WTC11 (cell line): ENCODE measurements at regions not wholly inside any gene's neighbourhood (a gene's known extent, or its start where the extent isn't known, plus 50 kb on each side); places are given as distances from the start of the nearest gene placed in this dataset.

Experiments used
- ATAC-seq: fragments of 200-7000 bp; cut with Tn5 transposase; 2 replicates; pipeline ENCODE4 v1.10.0; 2021; ENCODE audit warnings: mild to moderate bottlenecking, moderate library complexity
- CTCF ChIA-PET: fragments of 300-600 bp; sonication (Branson Sonifier 250); formaldehyde crosslinking; loops from one replicate; lab custom pipeline; 2021; ENCODE audit warnings: antibody characterized with exemption; lab: Charles Lee
- POLR2A ChIA-PET: fragments of 350-600 bp; sonication (Branson Sonifier 250); formaldehyde crosslinking; loops from one replicate; lab custom pipeline; 2021; ENCODE audit warnings: antibody characterized with exemption; lab: Charles Lee
- DNase-seq: peaks from one replicate; pipeline ENCODE4 v3.0.0; 2021; ENCODE audit warnings: low spot score
- H3K27ac Mint-ChIP-seq: 2 replicates; pipeline ENCODE4 v1.8.0; 2021; ENCODE audit warnings: mixed read lengths
- H3K27me3 Mint-ChIP-seq: 2 replicates; pipeline ENCODE4 v1.8.0; 2021; ENCODE audit warnings: low read depth, mild to moderate bottlenecking, moderate library complexity, mixed read lengths
- H3K36me3 Mint-ChIP-seq: 2 replicates; pipeline ENCODE4 v1.8.0; 2021; ENCODE audit warnings: mixed read lengths
- H3K4me1 Mint-ChIP-seq: 2 replicates; pipeline ENCODE4 v1.8.0; 2022; ENCODE audit warnings: mixed read lengths
- H3K4me3 Mint-ChIP-seq: 2 replicates; pipeline ENCODE4 v1.8.0; 2021; ENCODE audit warnings: mild to moderate bottlenecking, moderate library complexity, mixed read lengths
- H3K9me3 Mint-ChIP-seq: 2 replicates; pipeline ENCODE4 v1.8.0; 2021; ENCODE audit warnings: mixed read lengths
- ATF1 ChIP-seq: sonication (generic); formaldehyde crosslinking; IDR thresholded peaks from 2 replicates; pipeline ENCODE4 v1.8.1; 2023; ENCODE audit warnings: mild to moderate bottlenecking, moderate library complexity, missing genetic modification reagents
- ESRRA ChIP-seq: sonication (generic); formaldehyde crosslinking; IDR thresholded peaks from 2 replicates; pipeline ENCODE4 v1.8.1; 2022; ENCODE audit warnings: mild to moderate bottlenecking, missing genetic modification reagents, borderline replicate concordance
- FOXJ3 ChIP-seq: sonication (generic); formaldehyde crosslinking; IDR thresholded peaks from 2 replicates; pipeline ENCODE4 v1.9.0; 2021; ENCODE audit warnings: missing genetic modification reagents, mild to moderate bottlenecking, borderline replicate concordance
- MXD4 ChIP-seq: fragments of 250-450 bp; sonication (Bioruptor Pico); IDR thresholded peaks from 2 replicates; pipeline ENCODE4 v1.8.0; 2021; ENCODE audit warnings: mild to moderate bottlenecking, moderate library complexity, borderline replicate concordance
- NFYB ChIP-seq: sonication (generic); formaldehyde crosslinking; conservative IDR thresholded peaks from 2 replicates; pipeline ENCODE4 v1.8.0; 2022; ENCODE audit warnings: low read depth, missing genetic modification reagents
- NR2C2 ChIP-seq: sonication (generic); formaldehyde crosslinking; IDR thresholded peaks from 2 replicates; pipeline ENCODE4 v1.8.0; 2022; ENCODE audit warnings: mild to moderate bottlenecking, missing genetic modification reagents
- NR3C1 ChIP-seq: sonication (generic); formaldehyde crosslinking; conservative IDR thresholded peaks from 2 replicates; pipeline ENCODE4 v1.8.1; 2023; ENCODE audit warnings: low read depth, mild to moderate bottlenecking, missing genetic modification reagents
- OVOL2 ChIP-seq: fragments of 250-450 bp; sonication (Bioruptor Pico); IDR thresholded peaks from 2 replicates; pipeline ENCODE4 v1.9.0; 2021; ENCODE audit warnings: mild to moderate bottlenecking, borderline replicate concordance
- RELA ChIP-seq: sonication (generic); formaldehyde crosslinking; IDR thresholded peaks from 2 replicates; pipeline ENCODE4 v1.8.1; 2022; ENCODE audit warnings: missing genetic modification reagents, mild to moderate bottlenecking, borderline replicate concordance
- SMAD3 ChIP-seq: sonication (generic); formaldehyde crosslinking; IDR thresholded peaks from 2 replicates; pipeline ENCODE4 v1.8.0; 2022; ENCODE audit warnings: missing genetic modification reagents, mild to moderate bottlenecking, borderline replicate concordance
- TP53 ChIP-seq: sonication (generic); formaldehyde crosslinking; IDR thresholded peaks from 2 replicates; pipeline ENCODE4 v1.8.1; 2023; ENCODE audit warnings: mild to moderate bottlenecking, missing genetic modification reagents
- ZBTB21 ChIP-seq: sonication (generic); formaldehyde crosslinking; IDR thresholded peaks from 2 replicates; pipeline ENCODE4 v1.8.1; 2023; ENCODE audit warnings: mild to moderate bottlenecking, missing genetic modification reagents, borderline replicate concordance
- ZNF121 ChIP-seq: sonication (generic); formaldehyde crosslinking; IDR thresholded peaks from 2 replicates; pipeline ENCODE4 v1.8.0; 2023; ENCODE audit warnings: missing genetic modification reagents
- ZNF219 ChIP-seq: sonication (generic); formaldehyde crosslinking; IDR thresholded peaks from 2 replicates; pipeline ENCODE4 v1.8.0; 2023; ENCODE audit warnings: missing genetic modification reagents, mild to moderate bottlenecking, borderline replicate concordance
- ZNF263 ChIP-seq: sonication (generic); formaldehyde crosslinking; IDR thresholded peaks from 2 replicates; pipeline ENCODE4 v1.8.1; 2022; ENCODE audit warnings: low read depth, mild to moderate bottlenecking, moderate library complexity, missing genetic modification reagents
- ZNF317 ChIP-seq: sonication (generic); formaldehyde crosslinking; IDR thresholded peaks from 2 replicates; pipeline ENCODE4 v1.8.1; 2023; ENCODE audit warnings: low read depth, mild to moderate bottlenecking, moderate library complexity, missing genetic modification reagents, borderline replicate concordance
- ZNF396 ChIP-seq: fragments of 250-450 bp; sonication (Bioruptor Pico); IDR thresholded peaks from 2 replicates; pipeline ENCODE4 v1.8.0; 2021; ENCODE audit warnings: mild to moderate bottlenecking, moderate library complexity, borderline replicate concordance
- ZNF671 ChIP-seq: fragments of 250-450 bp; sonication (Bioruptor Pico); IDR thresholded peaks from 2 replicates; pipeline ENCODE4 v1.8.0; 2021; ENCODE audit warnings: mild to moderate bottlenecking
- TF ChIP-seq, protein P1 (sequence below): sonication (generic); formaldehyde crosslinking; IDR thresholded peaks from 2 replicates; pipeline ENCODE4 v1.8.1; 2022; ENCODE audit warnings: low read depth, mild to moderate bottlenecking, moderate library complexity, missing genetic modification reagents, borderline replicate concordance
- TF ChIP-seq, protein P2 (sequence below): sonication (generic); formaldehyde crosslinking; IDR thresholded peaks from 2 replicates; pipeline ENCODE4 v1.8.1; 2023; ENCODE audit warnings: mild to moderate bottlenecking, missing genetic modification reagents, moderate library complexity
- TF ChIP-seq, protein P3 (sequence below): fragments of 250-450 bp; sonication (Bioruptor Pico); IDR thresholded peaks from 2 replicates; pipeline ENCODE4 v2.1.2; 2022; ENCODE audit warnings: mild to moderate bottlenecking, moderate library complexity
- TF ChIP-seq, protein P4 (sequence below): sonication (generic); formaldehyde crosslinking; IDR thresholded peaks from 2 replicates; pipeline ENCODE4 v1.8.0; 2022; ENCODE audit warnings: mild to moderate bottlenecking, missing genetic modification reagents
- TF ChIP-seq, protein P5 (sequence below): sonication (generic); formaldehyde crosslinking; IDR thresholded peaks from 2 replicates; pipeline ENCODE4 v1.8.0; 2023; ENCODE audit warnings: missing genetic modification reagents, mild to moderate bottlenecking, borderline replicate concordance

DNA sequence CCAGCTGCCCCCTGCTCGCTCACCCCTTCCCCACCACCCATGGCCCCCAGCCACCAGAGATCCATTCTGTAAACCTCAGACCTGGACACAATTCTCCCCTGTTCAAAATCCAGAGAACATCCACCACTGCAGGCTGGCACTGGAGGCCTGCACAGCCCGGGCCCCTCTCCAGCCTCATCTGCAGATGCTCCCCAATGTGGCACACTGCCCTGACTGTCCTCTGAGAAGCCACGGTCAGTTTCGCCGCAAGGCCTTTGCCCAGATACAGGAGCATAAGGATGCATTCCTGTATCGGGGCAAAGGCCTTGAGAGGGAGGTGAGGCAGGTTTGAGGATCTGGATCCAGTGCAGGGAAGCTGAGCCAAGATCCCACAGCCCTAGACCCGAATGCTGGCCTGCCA lies 175.4 kb upstream of the LINGO1 start (continued):
- TF ChIP-seq ZBTB21 (CRISPR knock-in tag), result no peak
- TF ChIP-seq ZNF396 (CRISPR knock-in tag), result no peak
- no peak for TF ChIP-seq SMAD3
- TF ChIP-seq TP53 (CRISPR knock-in tag), result no peak
- no peak for TF ChIP-seq ZNF671 (CRISPR knock-in tag)
- TF ChIP-seq ZNF121 (CRISPR knock-in tag), result no peak
- TF ChIP-seq OVOL2 (CRISPR knock-in tag), result no peak

DNA sequence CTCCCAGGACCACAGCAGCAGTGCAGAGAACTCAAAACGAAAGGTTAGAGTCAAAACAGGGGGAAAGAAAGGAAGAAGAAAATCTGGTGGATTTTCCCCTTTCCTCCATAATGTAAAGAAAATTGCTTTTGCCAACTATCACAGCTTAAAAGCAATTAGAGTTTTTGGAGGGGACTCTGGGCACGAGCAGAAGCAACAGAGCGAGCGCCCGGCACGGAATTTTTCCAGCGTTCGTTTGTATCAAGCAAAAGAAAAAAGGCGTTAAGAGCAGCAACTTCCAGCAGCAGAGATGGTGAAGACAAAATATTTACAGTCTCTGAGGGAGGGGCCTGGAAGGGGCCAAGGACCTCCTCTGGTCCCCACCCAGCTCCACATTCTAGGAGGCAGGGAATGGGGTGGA lies 174.9 kb upstream of the LINGO1 start:
- ChIA-PET CTCF (interaction anchor here (1.3 to 2.2 kb wide), 4 partner anchors 11 to 153 kb away, joined by 3 to 11 read pairs (median 4); no protein-coding TSS in a partner anchor), POLR2A (no interaction called here)
- H3K4me1 Mint-ChIP-seq, result peaks cover 43% of the 10 kb centered on the region
- no peaks in the 10 kb centered on the region for H3K9me3 Mint-ChIP-seq
- no peaks in the 10 kb centered on the region for H3K36me3 Mint-ChIP-seq
- no peak for ATAC-seq
- no peaks in the 10 kb centered on the region for H3K27me3 Mint-ChIP-seq
- DNase-seq, result no peak
- no peak overlapping the region for H3K27ac Mint-ChIP-seq
- no peak overlapping the region for H3K4me3 Mint-ChIP-seq
- TF ChIP-seq, protein P1, sequence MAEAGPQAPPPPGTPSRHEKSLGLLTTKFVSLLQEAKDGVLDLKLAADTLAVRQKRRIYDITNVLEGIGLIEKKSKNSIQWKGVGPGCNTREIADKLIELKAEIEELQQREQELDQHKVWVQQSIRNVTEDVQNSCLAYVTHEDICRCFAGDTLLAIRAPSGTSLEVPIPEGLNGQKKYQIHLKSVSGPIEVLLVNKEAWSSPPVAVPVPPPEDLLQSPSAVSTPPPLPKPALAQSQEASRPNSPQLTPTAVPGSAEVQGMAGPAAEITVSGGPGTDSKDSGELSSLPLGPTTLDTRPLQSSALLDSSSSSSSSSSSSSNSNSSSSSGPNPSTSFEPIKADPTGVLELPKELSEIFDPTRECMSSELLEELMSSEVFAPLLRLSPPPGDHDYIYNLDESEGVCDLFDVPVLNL, result no peak
- TF ChIP-seq, protein P2, sequence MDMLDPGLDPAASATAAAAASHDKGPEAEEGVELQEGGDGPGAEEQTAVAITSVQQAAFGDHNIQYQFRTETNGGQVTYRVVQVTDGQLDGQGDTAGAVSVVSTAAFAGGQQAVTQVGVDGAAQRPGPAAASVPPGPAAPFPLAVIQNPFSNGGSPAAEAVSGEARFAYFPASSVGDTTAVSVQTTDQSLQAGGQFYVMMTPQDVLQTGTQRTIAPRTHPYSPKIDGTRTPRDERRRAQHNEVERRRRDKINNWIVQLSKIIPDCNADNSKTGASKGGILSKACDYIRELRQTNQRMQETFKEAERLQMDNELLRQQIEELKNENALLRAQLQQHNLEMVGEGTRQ (CRISPR knock-in tag), result no peak
- no peak for TF ChIP-seq ZNF121 (CRISPR knock-in tag)
- no peak for TF ChIP-seq FOXJ3 (CRISPR knock-in tag)
- no peak for TF ChIP-seq NR2C2 (CRISPR knock-in tag)
- no peak for TF ChIP-seq ZNF263
- no peak for TF ChIP-seq ESRRA (CRISPR knock-in tag)
- TF ChIP-seq RELA (CRISPR knock-in tag), result no peak
- no peak for TF ChIP-seq NFYB (CRISPR knock-in tag)
- no peak for TF ChIP-seq NR3C1 (CRISPR knock-in tag)
- no peak for TF ChIP-seq ZNF219 (CRISPR knock-in tag)
- TF ChIP-seq, protein P3, sequence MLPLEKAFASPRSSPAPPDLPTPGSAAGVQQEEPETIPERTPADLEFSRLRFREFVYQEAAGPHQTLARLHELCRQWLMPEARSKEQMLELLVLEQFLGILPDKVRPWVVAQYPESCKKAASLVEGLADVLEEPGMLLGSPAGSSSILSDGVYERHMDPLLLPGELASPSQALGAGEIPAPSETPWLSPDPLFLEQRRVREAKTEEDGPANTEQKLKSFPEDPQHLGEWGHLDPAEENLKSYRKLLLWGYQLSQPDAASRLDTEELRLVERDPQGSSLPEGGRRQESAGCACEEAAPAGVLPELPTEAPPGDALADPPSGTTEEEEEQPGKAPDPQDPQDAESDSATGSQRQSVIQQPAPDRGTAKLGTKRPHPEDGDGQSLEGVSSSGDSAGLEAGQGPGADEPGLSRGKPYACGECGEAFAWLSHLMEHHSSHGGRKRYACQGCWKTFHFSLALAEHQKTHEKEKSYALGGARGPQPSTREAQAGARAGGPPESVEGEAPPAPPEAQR (CRISPR knock-in tag), result no peak
- TF ChIP-seq MXD4 (CRISPR knock-in tag), result no peak
- TF ChIP-seq, protein P4, sequence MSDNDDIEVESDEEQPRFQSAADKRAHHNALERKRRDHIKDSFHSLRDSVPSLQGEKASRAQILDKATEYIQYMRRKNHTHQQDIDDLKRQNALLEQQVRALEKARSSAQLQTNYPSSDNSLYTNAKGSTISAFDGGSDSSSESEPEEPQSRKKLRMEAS (CRISPR knock-in tag), result no peak
- TF ChIP-seq, protein P5, sequence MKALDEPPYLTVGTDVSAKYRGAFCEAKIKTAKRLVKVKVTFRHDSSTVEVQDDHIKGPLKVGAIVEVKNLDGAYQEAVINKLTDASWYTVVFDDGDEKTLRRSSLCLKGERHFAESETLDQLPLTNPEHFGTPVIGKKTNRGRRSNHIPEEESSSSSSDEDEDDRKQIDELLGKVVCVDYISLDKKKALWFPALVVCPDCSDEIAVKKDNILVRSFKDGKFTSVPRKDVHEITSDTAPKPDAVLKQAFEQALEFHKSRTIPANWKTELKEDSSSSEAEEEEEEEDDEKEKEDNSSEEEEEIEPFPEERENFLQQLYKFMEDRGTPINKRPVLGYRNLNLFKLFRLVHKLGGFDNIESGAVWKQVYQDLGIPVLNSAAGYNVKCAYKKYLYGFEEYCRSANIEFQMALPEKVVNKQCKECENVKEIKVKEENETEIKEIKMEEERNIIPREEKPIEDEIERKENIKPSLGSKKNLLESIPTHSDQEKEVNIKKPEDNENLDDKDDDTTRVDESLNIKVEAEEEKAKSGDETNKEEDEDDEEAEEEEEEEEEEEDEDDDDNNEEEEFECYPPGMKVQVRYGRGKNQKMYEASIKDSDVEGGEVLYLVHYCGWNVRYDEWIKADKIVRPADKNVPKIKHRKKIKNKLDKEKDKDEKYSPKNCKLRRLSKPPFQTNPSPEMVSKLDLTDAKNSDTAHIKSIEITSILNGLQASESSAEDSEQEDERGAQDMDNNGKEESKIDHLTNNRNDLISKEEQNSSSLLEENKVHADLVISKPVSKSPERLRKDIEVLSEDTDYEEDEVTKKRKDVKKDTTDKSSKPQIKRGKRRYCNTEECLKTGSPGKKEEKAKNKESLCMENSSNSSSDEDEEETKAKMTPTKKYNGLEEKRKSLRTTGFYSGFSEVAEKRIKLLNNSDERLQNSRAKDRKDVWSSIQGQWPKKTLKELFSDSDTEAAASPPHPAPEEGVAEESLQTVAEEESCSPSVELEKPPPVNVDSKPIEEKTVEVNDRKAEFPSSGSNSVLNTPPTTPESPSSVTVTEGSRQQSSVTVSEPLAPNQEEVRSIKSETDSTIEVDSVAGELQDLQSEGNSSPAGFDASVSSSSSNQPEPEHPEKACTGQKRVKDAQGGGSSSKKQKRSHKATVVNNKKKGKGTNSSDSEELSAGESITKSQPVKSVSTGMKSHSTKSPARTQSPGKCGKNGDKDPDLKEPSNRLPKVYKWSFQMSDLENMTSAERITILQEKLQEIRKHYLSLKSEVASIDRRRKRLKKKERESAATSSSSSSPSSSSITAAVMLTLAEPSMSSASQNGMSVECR (CRISPR knock-in tag), result no peak
- TF ChIP-seq ZNF317, result no peak
- TF ChIP-seq ATF1 (CRISPR knock-in tag), result no peak
